ENCODE measurements at regions not wholly inside any gene's neighbourhood (a gene's known extent, or its start where the extent isn't known, plus 50 kb on each side); places are given as distances from the start of the nearest gene placed in this dataset.

DNA sequence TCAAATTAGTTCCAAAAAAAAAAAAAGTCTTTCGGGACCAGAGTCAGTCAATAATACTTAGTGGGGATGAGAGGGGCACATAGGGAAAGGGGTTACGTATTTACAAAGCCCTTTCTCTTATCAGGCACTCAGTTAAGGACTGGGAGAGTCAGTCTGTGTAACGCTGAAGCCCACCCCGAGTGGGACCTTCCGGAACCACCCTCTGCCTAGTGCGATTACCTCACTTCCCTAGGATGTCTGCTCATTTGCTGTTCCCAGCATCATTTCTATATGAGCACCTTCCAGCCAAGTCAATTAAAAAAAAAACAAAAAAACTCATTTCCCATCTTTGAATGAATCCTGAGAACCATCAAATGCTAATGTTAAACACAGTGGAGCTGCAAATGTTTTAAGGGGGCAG is 76.9 kb downstream of the BMP4 start:
- TF ChIP-seq, protein P1, sequence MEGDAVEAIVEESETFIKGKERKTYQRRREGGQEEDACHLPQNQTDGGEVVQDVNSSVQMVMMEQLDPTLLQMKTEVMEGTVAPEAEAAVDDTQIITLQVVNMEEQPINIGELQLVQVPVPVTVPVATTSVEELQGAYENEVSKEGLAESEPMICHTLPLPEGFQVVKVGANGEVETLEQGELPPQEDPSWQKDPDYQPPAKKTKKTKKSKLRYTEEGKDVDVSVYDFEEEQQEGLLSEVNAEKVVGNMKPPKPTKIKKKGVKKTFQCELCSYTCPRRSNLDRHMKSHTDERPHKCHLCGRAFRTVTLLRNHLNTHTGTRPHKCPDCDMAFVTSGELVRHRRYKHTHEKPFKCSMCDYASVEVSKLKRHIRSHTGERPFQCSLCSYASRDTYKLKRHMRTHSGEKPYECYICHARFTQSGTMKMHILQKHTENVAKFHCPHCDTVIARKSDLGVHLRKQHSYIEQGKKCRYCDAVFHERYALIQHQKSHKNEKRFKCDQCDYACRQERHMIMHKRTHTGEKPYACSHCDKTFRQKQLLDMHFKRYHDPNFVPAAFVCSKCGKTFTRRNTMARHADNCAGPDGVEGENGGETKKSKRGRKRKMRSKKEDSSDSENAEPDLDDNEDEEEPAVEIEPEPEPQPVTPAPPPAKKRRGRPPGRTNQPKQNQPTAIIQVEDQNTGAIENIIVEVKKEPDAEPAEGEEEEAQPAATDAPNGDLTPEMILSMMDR (conservative IDR thresholded peaks at IDR 0.05), result no peak
- H3K9me3 ChIP-seq (ENCODE audit: control insufficient read depth, low read length), result no peaks in the 10 kb centered on the region
- H3K4me3 Mint-ChIP-seq, result no peak overlapping the region
- 95 to 100% methylated on average over 4 to 6 of the region's 6 CpGs for WGBS, 2 experiments (ENCODE audit: insufficient coverage in 1 of 2, insufficient read length in 1 of 2)
- H3K27ac ChIP-seq (ENCODE audit: low read depth, low read length), result no peak overlapping the region
- no peaks in the 10 kb centered on the region for H3K27me3 ChIP-seq (ENCODE audit: control insufficient read depth, insufficient read depth, low read length, poor library complexity, severe bottlenecking)
- DNase-seq, result no peak
- H3K27me3 Mint-ChIP-seq (ENCODE audit: insufficient read depth), result no peaks in the 10 kb centered on the region
- no peaks in the 10 kb centered on the region for H3K4me1 ChIP-seq (ENCODE audit: control insufficient read depth, insufficient read depth, low read length)
- no peak overlapping the region for H3K9ac ChIP-seq (ENCODE audit: extremely low read depth, low read length, poor library complexity, severe bottlenecking)
- no peaks in the 10 kb centered on the region for H3K36me3 Mint-ChIP-seq (ENCODE audit: low read depth)
- no peak overlapping the region for H3K27ac Mint-ChIP-seq
- H3K4me3 ChIP-seq (ENCODE audit: low read length), result no peak overlapping the region
- H3K36me3 ChIP-seq (ENCODE audit: control insufficient read depth, insufficient read depth, low read length), result no peaks in the 10 kb centered on the region
- H3K9me3 Mint-ChIP-seq, result no peaks in the 10 kb centered on the region
- H3K4me1 Mint-ChIP-seq, result peaks cover 6% of the 10 kb centered on the region

DNA sequence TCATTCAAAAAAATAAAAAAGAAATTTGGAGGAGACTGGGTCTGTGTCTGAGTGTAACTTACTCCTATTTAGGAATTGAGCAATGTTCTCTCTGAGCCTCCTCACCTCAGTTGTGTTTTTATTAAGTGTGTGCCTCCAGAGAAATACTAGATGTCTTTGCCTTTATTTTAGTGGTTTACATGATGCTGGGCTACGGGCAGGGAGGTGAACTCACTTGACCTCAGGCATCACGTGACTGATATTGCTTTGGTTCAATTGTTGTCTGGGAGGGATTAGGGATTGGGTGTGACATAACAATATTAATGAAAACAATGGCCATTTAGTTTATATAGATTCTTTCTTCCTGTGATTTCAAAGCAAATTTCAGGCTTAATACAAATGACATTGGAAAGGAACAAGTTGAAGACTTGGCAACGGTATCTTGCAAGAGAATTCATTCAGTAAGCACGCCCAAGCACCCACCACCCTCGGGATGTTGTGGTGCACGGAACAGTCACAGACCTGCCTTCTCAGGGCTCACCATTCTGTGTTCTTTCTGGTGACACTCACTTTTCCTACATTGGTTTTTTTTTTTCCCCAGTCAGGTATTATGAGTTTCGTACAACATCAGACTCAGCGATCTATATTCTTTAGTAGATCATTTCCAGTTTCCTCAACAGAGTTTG is 77.5 kb downstream of the BMP4 start:
- no peaks in the 10 kb centered on the region for H3K27me3 ChIP-seq (ENCODE audit: control insufficient read depth, insufficient read depth, low read length, poor library complexity, severe bottlenecking)
- H3K27me3 Mint-ChIP-seq (ENCODE audit: insufficient read depth), result no peaks in the 10 kb centered on the region
- H3K27ac ChIP-seq (ENCODE audit: low read depth, low read length), result no peak overlapping the region
- H3K36me3 ChIP-seq (ENCODE audit: control insufficient read depth, insufficient read depth, low read length), result no peaks in the 10 kb centered on the region
- no peak for DNase-seq
- no peaks in the 10 kb centered on the region for H3K4me1 ChIP-seq (ENCODE audit: control insufficient read depth, insufficient read depth, low read length)
- H3K9me3 Mint-ChIP-seq, result no peaks in the 10 kb centered on the region
- H3K9me3 ChIP-seq (ENCODE audit: control insufficient read depth, low read length), result no peaks in the 10 kb centered on the region
- WGBS, 2 experiments (ENCODE audit: insufficient coverage in 1 of 2, insufficient read length in 1 of 2), result 90 to 100% methylated on average over 5 to 8 of the region's 8 CpGs
- no peak overlapping the region for H3K4me3 ChIP-seq (ENCODE audit: low read length)
- H3K9ac ChIP-seq (ENCODE audit: extremely low read depth, low read length, poor library complexity, severe bottlenecking), result no peak overlapping the region
- no peaks in the 10 kb centered on the region for H3K36me3 Mint-ChIP-seq (ENCODE audit: low read depth)
- H3K27ac Mint-ChIP-seq, result no peak overlapping the region
- no peak overlapping the region for H3K4me3 Mint-ChIP-seq
- peaks cover 6% of the 10 kb centered on the region for H3K4me1 Mint-ChIP-seq
- TF ChIP-seq, protein P1 (conservative IDR thresholded peaks at IDR 0.05), result no peak

DNA sequence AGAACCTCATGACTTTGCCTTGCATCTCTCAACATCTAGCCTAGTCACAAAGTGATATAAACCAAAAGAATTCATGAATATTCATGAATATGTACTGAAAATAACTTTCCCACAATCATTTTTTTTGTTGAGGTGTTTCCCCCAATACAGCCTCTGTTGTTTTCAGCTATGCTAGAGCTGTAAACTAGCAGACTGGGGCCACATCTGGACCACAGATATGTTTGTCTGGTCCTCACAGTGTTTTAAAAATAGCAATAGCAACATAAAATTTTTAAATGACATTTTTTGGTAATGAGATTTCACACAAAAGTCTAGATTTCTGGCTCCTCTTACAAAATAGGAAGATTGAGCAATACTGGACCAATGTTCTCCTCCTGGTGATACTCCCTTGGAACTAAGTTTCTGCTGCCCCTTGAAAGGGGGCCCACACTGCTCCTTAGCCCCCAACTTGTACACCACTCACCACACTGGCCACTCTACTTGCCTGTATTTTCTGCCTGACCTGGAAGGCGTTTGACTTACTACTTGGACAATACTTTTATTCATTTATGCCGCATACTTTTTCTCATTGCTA is 81.2 kb downstream of the BMP4 start:
- Mint-ChIP-seq H3K27ac (no peak overlapping the region), H3K9me3 (no peaks in the 10 kb centered on the region), H3K27me3 (ENCODE audit: insufficient read depth) (no peaks in the 10 kb centered on the region), H3K4me1 (peaks cover 6% of the 10 kb centered on the region), H3K4me3 (no peak overlapping the region), H3K36me3 (ENCODE audit: low read depth) (no peaks in the 10 kb centered on the region)
- TF ChIP-seq, protein P1 (conservative IDR thresholded peaks at IDR 0.05), result no peak
- H3K9me3 ChIP-seq (ENCODE audit: control insufficient read depth, low read length), result no peaks in the 10 kb centered on the region
- H3K4me1 ChIP-seq (ENCODE audit: control insufficient read depth, insufficient read depth, low read length), result no peaks in the 10 kb centered on the region
- no peaks in the 10 kb centered on the region for H3K27me3 ChIP-seq (ENCODE audit: control insufficient read depth, insufficient read depth, low read length, poor library complexity, severe bottlenecking)
- no peak overlapping the region for H3K9ac ChIP-seq (ENCODE audit: extremely low read depth, low read length, poor library complexity, severe bottlenecking)
- DNase-seq, result no peak
- H3K4me3 ChIP-seq (ENCODE audit: low read length), result no peak overlapping the region
- WGBS, 2 experiments (ENCODE audit: insufficient coverage in 1 of 2, insufficient read length in 1 of 2), result 93 to 96% methylated on average over 2 of the region's 2 CpGs
- no peak overlapping the region for H3K27ac ChIP-seq (ENCODE audit: low read depth, low read length)
- no peaks in the 10 kb centered on the region for H3K36me3 ChIP-seq (ENCODE audit: control insufficient read depth, insufficient read depth, low read length)
